GM23338 (cell line): ENCODE measurements at regions not wholly inside any gene's neighbourhood (a gene's known extent, or its start where the extent isn't known, plus 50 kb on each side); places are given as distances from the start of the nearest gene placed in this dataset.

Experiments used
- ATAC-seq: fragments of 200-7000 bp; cut with Tn5 transposase; 3 replicates; pipeline ENCODE4 v1.9.1; 2020
- DNase-seq: peaks from one replicate; pipeline ENCODE4 v3.0.0-alpha.2; 2015; ENCODE audit warnings: low spot score
- H2AFZ ChIP-seq: fragments of 200-600 bp; sonication (generic); 2 replicates; pipeline ENCODE4 v1.8.0; 2016; ENCODE audit warnings: antibody characterized with exemption, mild to moderate bottlenecking, moderate library complexity
- H3F3A ChIP-seq: fragments of 200-600 bp; sonication (generic); replicated peaks from 2 replicates; pipeline ENCODE4 v1.8.0; 2017; ENCODE audit warnings: antibody characterized with exemption, mixed run types, low read depth
- H3K27ac ChIP-seq: fragments of 200-600 bp; sonication (generic); 2 replicates; pipeline ENCODE4 v1.6.1; 2016; ENCODE audit warnings: low read depth
- H3K27me3 ChIP-seq: fragments of 200-600 bp; sonication (generic); 2 replicates; pipeline ENCODE4 v1.8.0; 2016; ENCODE audit warnings: mild to moderate bottlenecking, mixed run types, moderate library complexity; ENCODE audit not compliant: insufficient read depth
- H3K36me3 ChIP-seq: fragments of 200-600 bp; sonication (generic); 2 replicates; pipeline ENCODE4 v1.8.0; 2016; ENCODE audit warnings: mild to moderate bottlenecking; ENCODE audit not compliant: insufficient read depth
- H3K4me1 ChIP-seq: fragments of 200-600 bp; sonication (generic); 2 replicates; pipeline ENCODE4 v1.8.0; 2016; ENCODE audit warnings: mild to moderate bottlenecking, moderate library complexity; ENCODE audit not compliant: insufficient read depth
- H3K4me2 ChIP-seq: fragments of 200-600 bp; sonication (generic); 2 replicates; pipeline ENCODE4 v1.7.1; 2017; ENCODE audit warnings: mixed run types
- H3K4me3 ChIP-seq: fragments of 200-600 bp; sonication (generic); 2 replicates; pipeline ENCODE4 v1.6.1; 2016; ENCODE audit warnings: mixed run types
- H3K79me2 ChIP-seq: fragments of 200-600 bp; sonication (generic); replicated peaks from 2 replicates; pipeline ENCODE4 v1.8.0; 2017; ENCODE audit warnings: mild to moderate bottlenecking; ENCODE audit not compliant: insufficient read depth
- H3K9me2 ChIP-seq: fragments of 200-600 bp; sonication (generic); 2 replicates; pipeline ENCODE4 v1.8.0; 2017; ENCODE audit not compliant: insufficient read depth
- H4K20me1 ChIP-seq: fragments of 200-600 bp; sonication (generic); replicated peaks from 2 replicates; pipeline ENCODE4 v1.8.0; 2017; ENCODE audit warnings: mild to moderate bottlenecking; ENCODE audit not compliant: insufficient read depth
- H3K27ac Mint-ChIP-seq: 2 replicates; pipeline ENCODE4 v1.8.0; 2020; ENCODE audit warnings: inconsistent platforms, mild to moderate bottlenecking, moderate library complexity, mixed read lengths
- H3K27me3 Mint-ChIP-seq: 3 replicates; pipeline ENCODE4 v1.8.0; 2022; ENCODE audit warnings: low read depth, mild to moderate bottlenecking, moderate library complexity, mixed read lengths, inconsistent platforms; ENCODE audit not compliant: insufficient read depth, poor library complexity
- H3K36me3 Mint-ChIP-seq: 3 replicates; pipeline ENCODE4 v1.8.0; 2021; ENCODE audit warnings: low read depth, mild to moderate bottlenecking, inconsistent platforms, moderate library complexity, mixed read lengths
- H3K4me1 Mint-ChIP-seq: 3 replicates; pipeline ENCODE4 v1.8.0; 2020; ENCODE audit warnings: mild to moderate bottlenecking, inconsistent platforms, mixed read lengths
- H3K4me3 Mint-ChIP-seq: 3 replicates; pipeline ENCODE4 v1.8.0; 2021; ENCODE audit warnings: moderate library complexity, mild to moderate bottlenecking, inconsistent platforms, mixed read lengths
- H3K9me3 Mint-ChIP-seq: 3 replicates; pipeline ENCODE4 v1.8.0; 2020; ENCODE audit warnings: moderate library complexity, mild to moderate bottlenecking, inconsistent platforms, mixed read lengths
- EZH2 ChIP-seq: fragments of 200-600 bp; sonication (generic); IDR thresholded peaks from one replicate; pipeline ENCODE4 v1.8.0; 2017; ENCODE audit warnings: antibody characterized with exemption, mild to moderate bottlenecking, low read depth; ENCODE audit not compliant: unreplicated experiment
- EZH2phosphoT487 ChIP-seq: fragments of 200-600 bp; sonication (generic); IDR thresholded peaks from one replicate; pipeline ENCODE4 v1.8.1; 2018; ENCODE audit warnings: antibody characterized with exemption; ENCODE audit not compliant: unreplicated experiment
- JUNB ChIP-seq: IDR thresholded peaks from one replicate; pipeline ENCODE4 v1.6.1; 2016; ENCODE audit warnings: antibody characterized with exemption; ENCODE audit not compliant: unreplicated experiment
- POLR2AphosphoS5 ChIP-seq: IDR thresholded peaks from 2 replicates; pipeline ENCODE4 v1.6.1; 2016; ENCODE audit warnings: antibody characterized with exemption, low read depth
- REST ChIP-seq: IDR thresholded peaks from one replicate; pipeline ENCODE4 v1.6.1; 2018; ENCODE audit warnings: antibody characterized with exemption; ENCODE audit not compliant: unreplicated experiment
- STAT1 ChIP-seq: IDR thresholded peaks from one replicate; pipeline ENCODE4 v1.6.1; 2016; ENCODE audit warnings: antibody characterized with exemption; ENCODE audit not compliant: unreplicated experiment
- ZNF114 ChIP-seq: fragments of 250-450 bp; sonication (Bioruptor Pico); IDR thresholded peaks from 2 replicates; pipeline ENCODE4 v1.5.0; 2020; ENCODE audit warnings: mild to moderate bottlenecking, moderate library complexity
- ZNF331 ChIP-seq: fragments of 250-450 bp; sonication (Bioruptor Pico); IDR thresholded peaks from 2 replicates; pipeline ENCODE4 v1.5.0; 2020; ENCODE audit warnings: low read depth, mild to moderate bottlenecking, moderate library complexity
- TF ChIP-seq, protein P1 (sequence below), 2 experiments: fragments of 200-600 bp in 1 of 2; sonication (generic) in 1 of 2; conservative IDR thresholded peaks; 2 replicates each; pipeline versions ENCODE4 v1.5.1 to v1.6.1; 2016 to 2017; ENCODE audit warnings: antibody characterized with exemption in 2 of 2, low read depth in 2 of 2, mild to moderate bottlenecking in 2 of 2, moderate library complexity in 1 of 2
- TF ChIP-seq, protein P2 (sequence below): fragments of 250-450 bp; sonication (Bioruptor Pico); IDR thresholded peaks from 2 replicates; pipeline ENCODE4 v1.5.0; 2020; ENCODE audit warnings: mild to moderate bottlenecking, moderate library complexity
- TF ChIP-seq, protein P3 (sequence below): IDR thresholded peaks from 2 replicates; pipeline ENCODE4 v1.6.1; 2016; ENCODE audit warnings: antibody characterized with exemption

- peaks cover 5% of the 10 kb centered on the region for H3K27me3 Mint-ChIP-seq
- no peaks in the 10 kb centered on the region for H3K36me3 Mint-ChIP-seq
- Histone ChIP-seq H3K4me2 (no peak overlapping the region), H3F3A (no peaks in the 10 kb centered on the region), H3K9me2 (no peaks in the 10 kb centered on the region), H3K4me1 (no peaks in the 10 kb centered on the region; the same call in 1 of the 2 replicates), H3K27me3 (no peaks in the 10 kb centered on the region), H3K79me2 (no peaks in the 10 kb centered on the region), H4K20me1 (no peaks in the 10 kb centered on the region), H3K27ac (no peak overlapping the region), H3K36me3 (no peaks in the 10 kb centered on the region), H3K4me3 (no peak overlapping the region), H2AFZ (no peak overlapping the region)
- TF ChIP-seq, protein P1, sequence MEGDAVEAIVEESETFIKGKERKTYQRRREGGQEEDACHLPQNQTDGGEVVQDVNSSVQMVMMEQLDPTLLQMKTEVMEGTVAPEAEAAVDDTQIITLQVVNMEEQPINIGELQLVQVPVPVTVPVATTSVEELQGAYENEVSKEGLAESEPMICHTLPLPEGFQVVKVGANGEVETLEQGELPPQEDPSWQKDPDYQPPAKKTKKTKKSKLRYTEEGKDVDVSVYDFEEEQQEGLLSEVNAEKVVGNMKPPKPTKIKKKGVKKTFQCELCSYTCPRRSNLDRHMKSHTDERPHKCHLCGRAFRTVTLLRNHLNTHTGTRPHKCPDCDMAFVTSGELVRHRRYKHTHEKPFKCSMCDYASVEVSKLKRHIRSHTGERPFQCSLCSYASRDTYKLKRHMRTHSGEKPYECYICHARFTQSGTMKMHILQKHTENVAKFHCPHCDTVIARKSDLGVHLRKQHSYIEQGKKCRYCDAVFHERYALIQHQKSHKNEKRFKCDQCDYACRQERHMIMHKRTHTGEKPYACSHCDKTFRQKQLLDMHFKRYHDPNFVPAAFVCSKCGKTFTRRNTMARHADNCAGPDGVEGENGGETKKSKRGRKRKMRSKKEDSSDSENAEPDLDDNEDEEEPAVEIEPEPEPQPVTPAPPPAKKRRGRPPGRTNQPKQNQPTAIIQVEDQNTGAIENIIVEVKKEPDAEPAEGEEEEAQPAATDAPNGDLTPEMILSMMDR (conservative IDR thresholded peaks at IDR 0.05; ENCODE audit: low read depth in 2 of 2): no peak
- TF ChIP-seq ZNF114 (CRISPR knock-in tag): no peak
- no peak for TF ChIP-seq EZH2
- TF ChIP-seq ZNF331: no peak
- no peak for TF ChIP-seq EZH2phosphoT487
- TF ChIP-seq REST: no peak
- TF ChIP-seq, protein P2, sequence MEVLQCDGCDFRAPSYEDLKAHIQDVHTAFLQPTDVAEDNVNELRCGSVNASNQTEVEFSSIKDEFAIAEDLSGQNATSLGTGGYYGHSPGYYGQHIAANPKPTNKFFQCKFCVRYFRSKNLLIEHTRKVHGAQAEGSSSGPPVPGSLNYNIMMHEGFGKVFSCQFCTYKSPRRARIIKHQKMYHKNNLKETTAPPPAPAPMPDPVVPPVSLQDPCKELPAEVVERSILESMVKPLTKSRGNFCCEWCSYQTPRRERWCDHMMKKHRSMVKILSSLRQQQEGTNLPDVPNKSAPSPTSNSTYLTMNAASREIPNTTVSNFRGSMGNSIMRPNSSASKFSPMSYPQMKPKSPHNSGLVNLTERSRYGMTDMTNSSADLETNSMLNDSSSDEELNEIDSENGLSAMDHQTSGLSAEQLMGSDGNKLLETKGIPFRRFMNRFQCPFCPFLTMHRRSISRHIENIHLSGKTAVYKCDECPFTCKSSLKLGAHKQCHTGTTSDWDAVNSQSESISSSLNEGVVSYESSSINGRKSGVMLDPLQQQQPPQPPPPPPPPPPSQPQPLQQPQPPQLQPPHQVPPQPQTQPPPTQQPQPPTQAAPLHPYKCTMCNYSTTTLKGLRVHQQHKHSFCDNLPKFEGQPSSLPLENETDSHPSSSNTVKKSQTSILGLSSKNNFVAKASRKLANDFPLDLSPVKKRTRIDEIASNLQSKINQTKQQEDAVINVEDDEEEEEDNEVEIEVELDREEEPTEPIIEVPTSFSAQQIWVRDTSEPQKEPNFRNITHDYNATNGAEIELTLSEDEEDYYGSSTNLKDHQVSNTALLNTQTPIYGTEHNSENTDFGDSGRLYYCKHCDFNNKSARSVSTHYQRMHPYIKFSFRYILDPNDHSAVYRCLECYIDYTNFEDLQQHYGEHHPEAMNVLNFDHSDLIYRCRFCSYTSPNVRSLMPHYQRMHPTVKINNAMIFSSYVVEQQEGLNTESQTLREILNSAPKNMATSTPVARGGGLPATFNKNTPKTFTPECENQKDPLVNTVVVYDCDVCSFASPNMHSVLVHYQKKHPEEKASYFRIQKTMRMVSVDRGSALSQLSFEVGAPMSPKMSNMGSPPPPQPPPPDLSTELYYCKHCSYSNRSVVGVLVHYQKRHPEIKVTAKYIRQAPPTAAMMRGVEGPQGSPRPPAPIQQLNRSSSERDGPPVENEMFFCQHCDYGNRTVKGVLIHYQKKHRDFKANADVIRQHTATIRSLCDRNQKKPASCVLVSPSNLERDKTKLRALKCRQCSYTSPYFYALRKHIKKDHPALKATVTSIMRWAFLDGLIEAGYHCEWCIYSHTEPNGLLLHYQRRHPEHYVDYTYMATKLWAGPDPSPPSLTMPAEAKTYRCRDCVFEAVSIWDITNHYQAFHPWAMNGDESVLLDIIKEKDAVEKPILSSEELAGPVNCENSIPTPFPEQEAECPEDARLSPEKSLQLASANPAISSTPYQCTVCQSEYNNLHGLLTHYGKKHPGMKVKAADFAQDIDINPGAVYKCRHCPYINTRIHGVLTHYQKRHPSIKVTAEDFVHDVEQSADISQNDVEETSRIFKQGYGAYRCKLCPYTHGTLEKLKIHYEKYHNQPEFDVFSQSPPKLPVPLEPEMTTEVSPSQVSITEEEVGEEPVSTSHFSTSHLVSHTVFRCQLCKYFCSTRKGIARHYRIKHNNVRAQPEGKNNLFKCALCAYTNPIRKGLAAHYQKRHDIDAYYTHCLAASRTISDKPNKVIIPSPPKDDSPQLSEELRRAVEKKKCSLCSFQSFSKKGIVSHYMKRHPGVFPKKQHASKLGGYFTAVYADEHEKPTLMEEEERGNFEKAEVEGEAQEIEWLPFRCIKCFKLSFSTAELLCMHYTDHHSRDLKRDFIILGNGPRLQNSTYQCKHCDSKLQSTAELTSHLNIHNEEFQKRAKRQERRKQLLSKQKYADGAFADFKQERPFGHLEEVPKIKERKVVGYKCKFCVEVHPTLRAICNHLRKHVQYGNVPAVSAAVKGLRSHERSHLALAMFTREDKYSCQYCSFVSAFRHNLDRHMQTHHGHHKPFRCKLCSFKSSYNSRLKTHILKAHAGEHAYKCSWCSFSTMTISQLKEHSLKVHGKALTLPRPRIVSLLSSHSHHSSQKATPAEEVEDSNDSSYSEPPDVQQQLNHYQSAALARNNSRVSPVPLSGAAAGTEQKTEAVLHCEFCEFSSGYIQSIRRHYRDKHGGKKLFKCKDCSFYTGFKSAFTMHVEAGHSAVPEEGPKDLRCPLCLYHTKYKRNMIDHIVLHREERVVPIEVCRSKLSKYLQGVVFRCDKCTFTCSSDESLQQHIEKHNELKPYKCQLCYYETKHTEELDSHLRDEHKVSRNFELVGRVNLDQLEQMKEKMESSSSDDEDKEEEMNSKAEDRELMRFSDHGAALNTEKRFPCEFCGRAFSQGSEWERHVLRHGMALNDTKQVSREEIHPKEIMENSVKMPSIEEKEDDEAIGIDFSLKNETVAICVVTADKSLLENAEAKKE (CRISPR knock-in tag): no peak
- TF ChIP-seq POLR2AphosphoS5: no peak
- no peak for TF ChIP-seq STAT1
- TF ChIP-seq JUNB: no peak
- TF ChIP-seq, protein P3, sequence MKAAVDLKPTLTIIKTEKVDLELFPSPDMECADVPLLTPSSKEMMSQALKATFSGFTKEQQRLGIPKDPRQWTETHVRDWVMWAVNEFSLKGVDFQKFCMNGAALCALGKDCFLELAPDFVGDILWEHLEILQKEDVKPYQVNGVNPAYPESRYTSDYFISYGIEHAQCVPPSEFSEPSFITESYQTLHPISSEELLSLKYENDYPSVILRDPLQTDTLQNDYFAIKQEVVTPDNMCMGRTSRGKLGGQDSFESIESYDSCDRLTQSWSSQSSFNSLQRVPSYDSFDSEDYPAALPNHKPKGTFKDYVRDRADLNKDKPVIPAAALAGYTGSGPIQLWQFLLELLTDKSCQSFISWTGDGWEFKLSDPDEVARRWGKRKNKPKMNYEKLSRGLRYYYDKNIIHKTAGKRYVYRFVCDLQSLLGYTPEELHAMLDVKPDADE: no peak
- DNase-seq (no peak), ATAC-seq (no peak)
- H3K27ac Mint-ChIP-seq: no peak overlapping the region
- no peaks in the 10 kb centered on the region for H3K9me3 Mint-ChIP-seq
- peaks cover 4% of the 10 kb centered on the region for H3K4me1 Mint-ChIP-seq
- no peak overlapping the region for H3K4me3 Mint-ChIP-seq
Observed at GRCh38 chr2:34954758-34955157, 1355.7 kb upstream of the FAM98A start.
